ENCODE measurements at regions not wholly inside any gene's neighbourhood (a gene's known extent, or its start where the extent isn't known, plus 50 kb on each side); places are given as distances from the start of the nearest gene placed in this dataset.

DNA sequence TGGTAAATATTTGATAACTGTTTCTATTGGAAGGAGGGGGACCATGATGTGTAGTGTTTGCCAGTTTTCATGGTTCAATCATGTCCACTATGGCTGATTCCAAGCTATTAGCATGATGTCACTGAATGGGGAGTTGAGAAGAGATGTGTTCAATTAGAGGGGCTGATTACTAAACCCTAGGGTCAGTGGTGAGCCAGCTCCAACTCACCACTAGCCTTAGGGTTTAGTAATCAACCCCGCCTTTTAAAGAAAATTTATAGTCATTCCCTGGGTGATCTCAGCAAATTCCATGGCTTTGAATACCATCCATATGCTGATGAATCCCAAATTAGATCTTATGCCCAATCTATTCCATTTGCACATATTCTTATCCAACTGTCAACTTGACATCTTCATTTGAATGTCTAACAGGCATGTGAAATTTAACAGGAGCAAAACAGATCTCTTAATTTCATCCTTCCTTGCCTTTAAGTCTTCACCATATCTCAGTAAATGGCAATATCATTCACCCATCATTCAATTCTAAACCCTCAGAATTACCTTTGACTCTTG lies 98.8 kb downstream of the GCNT1 start:
- TF ChIP-seq, protein P1, sequence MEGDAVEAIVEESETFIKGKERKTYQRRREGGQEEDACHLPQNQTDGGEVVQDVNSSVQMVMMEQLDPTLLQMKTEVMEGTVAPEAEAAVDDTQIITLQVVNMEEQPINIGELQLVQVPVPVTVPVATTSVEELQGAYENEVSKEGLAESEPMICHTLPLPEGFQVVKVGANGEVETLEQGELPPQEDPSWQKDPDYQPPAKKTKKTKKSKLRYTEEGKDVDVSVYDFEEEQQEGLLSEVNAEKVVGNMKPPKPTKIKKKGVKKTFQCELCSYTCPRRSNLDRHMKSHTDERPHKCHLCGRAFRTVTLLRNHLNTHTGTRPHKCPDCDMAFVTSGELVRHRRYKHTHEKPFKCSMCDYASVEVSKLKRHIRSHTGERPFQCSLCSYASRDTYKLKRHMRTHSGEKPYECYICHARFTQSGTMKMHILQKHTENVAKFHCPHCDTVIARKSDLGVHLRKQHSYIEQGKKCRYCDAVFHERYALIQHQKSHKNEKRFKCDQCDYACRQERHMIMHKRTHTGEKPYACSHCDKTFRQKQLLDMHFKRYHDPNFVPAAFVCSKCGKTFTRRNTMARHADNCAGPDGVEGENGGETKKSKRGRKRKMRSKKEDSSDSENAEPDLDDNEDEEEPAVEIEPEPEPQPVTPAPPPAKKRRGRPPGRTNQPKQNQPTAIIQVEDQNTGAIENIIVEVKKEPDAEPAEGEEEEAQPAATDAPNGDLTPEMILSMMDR (IDR thresholded peaks at IDR 0.05) = no peak
- Mint-ChIP-seq H3K27me3 (ENCODE audit: unreplicated experiment) (no peaks in the 10 kb centered on the region), H3K9me3 (ENCODE audit: unreplicated experiment) (no peaks in the 10 kb centered on the region), H3K4me1 (ENCODE audit: unreplicated experiment) (peaks cover 52% of the 10 kb centered on the region), H3K36me3 (ENCODE audit: unreplicated experiment) (no peaks in the 10 kb centered on the region), H3K27ac (ENCODE audit: unreplicated experiment) (no peak overlapping the region), H3K4me3 (ENCODE audit: unreplicated experiment) (no peak overlapping the region)
- DNase-seq (ENCODE audit: extremely low spot score, unreplicated experiment) = no peak

DNA sequence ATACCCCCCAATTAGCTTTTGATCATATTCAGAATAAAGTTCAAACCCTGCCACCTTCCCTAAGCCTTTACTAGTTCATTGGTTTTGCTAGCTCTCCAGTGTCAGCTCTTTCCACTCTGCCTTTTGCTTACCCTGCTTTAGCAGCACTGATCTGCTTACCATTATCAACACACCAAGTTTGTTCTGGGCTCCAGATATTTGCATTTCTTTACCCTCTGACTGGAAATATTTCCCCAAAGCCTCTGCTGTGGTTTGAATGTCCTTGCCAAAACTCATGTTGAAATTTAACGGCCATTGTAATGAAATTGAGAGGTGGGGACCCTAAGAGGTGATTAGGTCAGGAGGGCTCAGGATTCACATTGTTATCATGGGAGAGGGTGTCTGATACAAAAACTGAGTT lies 99.5 kb downstream of the GCNT1 start:
- Mint-ChIP-seq H3K27ac (ENCODE audit: unreplicated experiment) (no peak overlapping the region), H3K36me3 (ENCODE audit: unreplicated experiment) (no peaks in the 10 kb centered on the region), H3K9me3 (ENCODE audit: unreplicated experiment) (no peaks in the 10 kb centered on the region), H3K27me3 (ENCODE audit: unreplicated experiment) (no peaks in the 10 kb centered on the region), H3K4me3 (ENCODE audit: unreplicated experiment) (no peak overlapping the region), H3K4me1 (ENCODE audit: unreplicated experiment) (peaks cover 56% of the 10 kb centered on the region)
- no peak for DNase-seq (ENCODE audit: extremely low spot score, unreplicated experiment)
- TF ChIP-seq, protein P1 (IDR thresholded peaks at IDR 0.05) = no peak

GRCh38 chr9:76559286-76559685 lies 100.3 kb downstream of the GCNT1 start:
- H3K36me3 Mint-ChIP-seq (ENCODE audit: unreplicated experiment) = no peaks in the 10 kb centered on the region
- H3K27me3 Mint-ChIP-seq (ENCODE audit: unreplicated experiment) = no peaks in the 10 kb centered on the region
- no peak overlapping the region for H3K4me3 Mint-ChIP-seq (ENCODE audit: unreplicated experiment)
- no peak for DNase-seq (ENCODE audit: extremely low spot score, unreplicated experiment)
- no peak overlapping the region for H3K27ac Mint-ChIP-seq (ENCODE audit: unreplicated experiment)
- no peaks in the 10 kb centered on the region for H3K9me3 Mint-ChIP-seq (ENCODE audit: unreplicated experiment)
- peaks cover 59% of the 10 kb centered on the region for H3K4me1 Mint-ChIP-seq (ENCODE audit: unreplicated experiment)
- TF ChIP-seq, protein P1 (IDR thresholded peaks at IDR 0.05) = no peak

GRCh38 chr9:76560481-76560922 lies 101.5 kb downstream of the GCNT1 start:
- H3K27me3 Mint-ChIP-seq (ENCODE audit: unreplicated experiment) = no peaks in the 10 kb centered on the region
- no peak for DNase-seq (ENCODE audit: extremely low spot score, unreplicated experiment)
- TF ChIP-seq, protein P1 (IDR thresholded peaks at IDR 0.05) = no peak
- no peaks in the 10 kb centered on the region for H3K36me3 Mint-ChIP-seq (ENCODE audit: unreplicated experiment)
- H3K9me3 Mint-ChIP-seq (ENCODE audit: unreplicated experiment) = no peaks in the 10 kb centered on the region
- H3K4me3 Mint-ChIP-seq (ENCODE audit: unreplicated experiment) = no peak overlapping the region
- no peak overlapping the region for H3K27ac Mint-ChIP-seq (ENCODE audit: unreplicated experiment)
- peaks cover 59% of the 10 kb centered on the region for H3K4me1 Mint-ChIP-seq (ENCODE audit: unreplicated experiment)

DNA sequence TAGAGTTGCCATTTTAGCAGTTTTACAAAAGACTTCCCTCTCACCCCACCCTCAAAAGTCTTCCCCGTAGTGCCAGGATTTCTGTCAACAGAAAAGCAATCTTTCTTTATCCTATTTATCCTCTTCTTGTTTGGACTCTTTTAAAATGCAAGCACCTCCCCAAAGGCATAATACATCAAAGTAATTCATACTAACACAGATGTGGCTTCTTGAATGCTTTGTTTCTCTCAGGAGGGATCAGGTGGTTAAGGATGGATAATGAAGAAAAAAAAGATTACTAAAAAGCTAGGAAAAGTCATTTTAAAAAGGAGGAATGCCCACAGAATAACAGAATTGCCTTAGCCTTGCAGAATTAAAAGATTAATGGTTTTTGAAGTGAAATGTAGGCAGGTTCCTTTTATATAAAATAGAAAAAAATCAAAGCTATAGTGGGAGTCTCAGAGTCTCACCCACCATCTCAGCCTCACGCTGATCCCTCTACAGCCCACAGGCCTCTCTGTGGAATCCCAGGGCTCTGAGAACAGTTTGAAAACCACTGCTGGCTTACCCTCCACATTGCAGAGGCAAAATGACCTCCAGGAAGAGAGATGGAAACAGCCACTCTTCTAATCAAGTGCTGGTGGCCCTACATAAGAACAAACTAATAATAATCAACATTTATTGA lies 102.2 kb downstream of the GCNT1 start:
- Mint-ChIP-seq H3K27ac (ENCODE audit: unreplicated experiment) (no peak overlapping the region), H3K36me3 (ENCODE audit: unreplicated experiment) (no peaks in the 10 kb centered on the region), H3K4me1 (ENCODE audit: unreplicated experiment) (peaks cover 57% of the 10 kb centered on the region), H3K4me3 (ENCODE audit: unreplicated experiment) (no peak overlapping the region), H3K27me3 (ENCODE audit: unreplicated experiment) (no peaks in the 10 kb centered on the region), H3K9me3 (ENCODE audit: unreplicated experiment) (no peaks in the 10 kb centered on the region)
- DNase-seq (ENCODE audit: extremely low spot score, unreplicated experiment) = no peak
- TF ChIP-seq, protein P1 (IDR thresholded peaks at IDR 0.05) = no peak

Measured in osteocyte (in vitro differentiated cells).